H9 (cell line): ENCODE measurements at regions not wholly inside any gene's neighbourhood (a gene's known extent, or its start where the extent isn't known, plus 50 kb on each side); places are given as distances from the start of the nearest gene placed in this dataset.

Source experiments
- DNase-seq: peaks from one replicate; pipeline ENCODE4 v3.0.0-alpha.2; 2017
- H2AFZ ChIP-seq: one replicate; pipeline ENCODE4 v1.6.1; 2013; ENCODE audit warnings: mild to moderate bottlenecking, low read length, control low read depth, moderate library complexity
- H2AK5ac ChIP-seq: 2 replicates; pipeline ENCODE4 v1.6.1; 2013; ENCODE audit warnings: low read length, control low read depth, mixed read lengths; ENCODE audit not compliant: insufficient read length
- H2BK120ac ChIP-seq: one replicate; pipeline ENCODE4 v1.6.1; 2013; ENCODE audit warnings: low read depth, mild to moderate bottlenecking, low read length, control low read depth, inconsistent platforms; ENCODE audit not compliant: poor library complexity, severe bottlenecking
- H2BK12ac ChIP-seq: 2 replicates; pipeline ENCODE4 v1.6.1; 2013; ENCODE audit warnings: low read length, control low read depth, mixed read lengths, low read depth; ENCODE audit not compliant: insufficient read length
- H2BK15ac ChIP-seq: 2 replicates; pipeline ENCODE4 v1.6.1; 2013; ENCODE audit warnings: low read depth, low read length, control low read depth
- H2BK20ac ChIP-seq: one replicate; pipeline ENCODE4 v1.6.1; 2013; ENCODE audit warnings: low read depth, mild to moderate bottlenecking, low read length, control low read depth, inconsistent platforms; ENCODE audit not compliant: poor library complexity, severe bottlenecking
- H2BK5ac ChIP-seq: 2 replicates; pipeline ENCODE4 v1.6.1; 2013; ENCODE audit warnings: low read length, control low read depth, mixed read lengths; ENCODE audit not compliant: insufficient read length
- H3K14ac ChIP-seq: 2 replicates; pipeline ENCODE4 v1.6.1; 2013; ENCODE audit warnings: low read length, control low read depth; ENCODE audit not compliant: insufficient read depth
- H3K18ac ChIP-seq: 2 replicates; pipeline ENCODE4 v1.6.1; 2013; ENCODE audit warnings: low read depth, mild to moderate bottlenecking, mixed read lengths, low read length, control low read depth; ENCODE audit not compliant: insufficient read length
- H3K23ac ChIP-seq: 2 replicates; pipeline ENCODE4 v1.6.1; 2013; ENCODE audit warnings: low read length, control low read depth, mixed read lengths, low read depth; ENCODE audit not compliant: insufficient read length
- H3K23me2 ChIP-seq: 2 replicates; pipeline ENCODE4 v1.6.1; 2013; ENCODE audit warnings: low read depth, mild to moderate bottlenecking, mixed read lengths, low read length, control low read depth; ENCODE audit not compliant: insufficient read length, poor library complexity, severe bottlenecking
- H3K27ac ChIP-seq: 2 replicates; pipeline ENCODE4 v1.5.1; 2013; ENCODE audit warnings: low read length, control low read depth, mixed read lengths, low read depth; ENCODE audit not compliant: insufficient read length
- H3K27me3 ChIP-seq: 2 replicates; pipeline ENCODE4 v1.6.1; 2013; ENCODE audit warnings: low read length, control low read depth, inconsistent platforms; ENCODE audit not compliant: insufficient read depth
- H3K4ac ChIP-seq: 2 replicates; pipeline ENCODE4 v1.6.1; 2013; ENCODE audit warnings: low read depth, mild to moderate bottlenecking, control low read depth, inconsistent platforms, low read length, moderate library complexity
- H3K4me1 ChIP-seq: 2 replicates; pipeline ENCODE4 v1.6.1; 2013; ENCODE audit warnings: low read length, control low read depth, inconsistent platforms; ENCODE audit not compliant: insufficient read depth
- H3K4me2 ChIP-seq: 2 replicates; pipeline ENCODE4 v1.6.1; 2013; ENCODE audit warnings: low read length, control low read depth, mixed read lengths; ENCODE audit not compliant: insufficient read length, insufficient read depth
- H3K56ac ChIP-seq: 2 replicates; pipeline ENCODE4 v1.6.1; 2013; ENCODE audit warnings: low read depth, mild to moderate bottlenecking, mixed read lengths, low read length, control low read depth; ENCODE audit not compliant: insufficient read length
- H3K79me1 ChIP-seq: 2 replicates; pipeline ENCODE4 v1.6.1; 2013; ENCODE audit warnings: low read depth, mild to moderate bottlenecking, moderate library complexity, low read length, control low read depth, inconsistent platforms; ENCODE audit not compliant: insufficient read depth, poor library complexity, severe bottlenecking
- H3K79me2 ChIP-seq: 2 replicates; pipeline ENCODE4 v1.6.1; 2013; ENCODE audit warnings: low read length, control low read depth, inconsistent platforms; ENCODE audit not compliant: insufficient read depth
- H3K9ac ChIP-seq: 2 replicates; pipeline ENCODE4 v1.6.1; 2013; ENCODE audit warnings: low read length, control low read depth, mixed read lengths; ENCODE audit not compliant: insufficient read length; ENCODE audit errors: extremely low read depth
- H3K9me3 ChIP-seq: one replicate; pipeline ENCODE4 v1.6.1; 2013; ENCODE audit warnings: low read depth, low read length, inconsistent platforms; ENCODE audit not compliant: control insufficient read depth
- H3T11ph ChIP-seq: one replicate; pipeline ENCODE4 v1.6.1; 2013; ENCODE audit warnings: mild to moderate bottlenecking, low read length, control low read depth, inconsistent platforms
- H4K20me1 ChIP-seq: one replicate; pipeline ENCODE4 v1.6.1; 2013; ENCODE audit not compliant: control insufficient read depth, insufficient read length, insufficient read depth
- H4K5ac ChIP-seq: 2 replicates; pipeline ENCODE4 v1.6.1; 2013; ENCODE audit warnings: low read depth, mild to moderate bottlenecking, mixed read lengths, low read length, control low read depth; ENCODE audit not compliant: insufficient read length
- H4K8ac ChIP-seq: replicated peaks from 2 replicates; pipeline ENCODE4 v1.6.1; 2013; ENCODE audit warnings: low read length, control low read depth, mixed read lengths, low read depth; ENCODE audit not compliant: insufficient read length
- H4K91ac ChIP-seq: 2 replicates; pipeline ENCODE4 v1.6.1; 2013; ENCODE audit warnings: low read depth, mild to moderate bottlenecking, moderate library complexity, mixed read lengths, low read length, control low read depth; ENCODE audit not compliant: insufficient read length
- H3K27ac Mint-ChIP-seq, 3 experiments: 2 replicates in 2 of 3; 3 replicates in 1 of 3; pipeline ENCODE4 v1.8.0; 2020 to 2021; ENCODE audit warnings: mixed read lengths in 3 of 3, mild to moderate bottlenecking in 1 of 3, moderate library complexity in 1 of 3
- H3K27me3 Mint-ChIP-seq: 2 replicates; pipeline ENCODE4 v1.8.0; 2021; ENCODE audit warnings: low read depth, mild to moderate bottlenecking, moderate library complexity, mixed read lengths
- H3K36me3 Mint-ChIP-seq, 3 experiments: 2 replicates in 2 of 3; 3 replicates in 1 of 3; pipeline ENCODE4 v1.8.0; 2020 to 2021; ENCODE audit warnings: low read depth in 3 of 3, mixed read lengths in 3 of 3; ENCODE audit not compliant: insufficient read depth in 1 of 3
- H3K4me1 Mint-ChIP-seq, 2 experiments: 2 replicates each; pipeline ENCODE4 v1.8.0; 2020; ENCODE audit warnings: mixed read lengths in 2 of 2
- H3K4me3 Mint-ChIP-seq, 2 experiments: 2 replicates in 1 of 2; 3 replicates in 1 of 2; pipeline ENCODE4 v1.8.0; 2020 to 2021; ENCODE audit warnings: mild to moderate bottlenecking in 2 of 2, mixed read lengths in 2 of 2, moderate library complexity in 1 of 2
- H3K9me3 Mint-ChIP-seq, 2 experiments: 2 replicates in 1 of 2; 3 replicates in 1 of 2; pipeline ENCODE4 v1.8.0; 2020; ENCODE audit warnings: mild to moderate bottlenecking in 2 of 2, mixed read lengths in 2 of 2, moderate library complexity in 1 of 2
- CTCF ChIP-seq: fragments of 200-600 bp; sonication (generic); conservative IDR thresholded peaks from 3 replicates; pipeline ENCODE4 v1.8.0; 2021; ENCODE audit warnings: antibody characterized with exemption, mild to moderate bottlenecking
- WGBS: extraction: QIAGEN DNeasy Blood & Tissue Kit; methylation state at CpG from one replicate; pipeline ENCODE4 v1.1.7; 2013; ENCODE audit warnings: missing lambda C conversion rate, low lambda C conversion rate, mixed read lengths; ENCODE audit not compliant: insufficient read length; ENCODE audit errors: extremely low coverage; 5-methylcytosine and 5-hydroxymethylcytosine counted together

- DNase-seq: no peak
- Histone ChIP-seq H3K18ac (no peak overlapping the region), H2AFZ (peak overlapping the region; percentile 44), H4K8ac (no peak overlapping the region), H3K23me2 (no peaks in the 10 kb centered on the region), H3K27me3 (no peaks in the 10 kb centered on the region), H3K4me1 (peaks cover 4% of the 10 kb centered on the region; the same call in 1 of the 2 replicates), H3K4ac (no peak overlapping the region), H2AK5ac (no peak overlapping the region), H3K79me2 (no peaks in the 10 kb centered on the region), H2BK12ac (no peak overlapping the region), H2BK5ac (no peak overlapping the region), H3K14ac (no peak overlapping the region), H2BK120ac (no peak overlapping the region), H4K5ac (no peak overlapping the region), H3K79me1 (no peaks in the 10 kb centered on the region), H3K9me3 (no peaks in the 10 kb centered on the region), H2BK20ac (no peak overlapping the region), H3K27ac (no peak overlapping the region), H4K91ac (no peak overlapping the region), H3K9ac (no peak overlapping the region), H3K56ac (no peak overlapping the region), H3K23ac (no peak overlapping the region), H4K20me1 (no peaks in the 10 kb centered on the region), H3K4me2 (no peak overlapping the region), H3T11ph (no peak overlapping the region), H2BK15ac (no peak overlapping the region)
- Mint-ChIP-seq H3K4me3 (no peak overlapping the region), H3K27me3 (no peaks in the 10 kb centered on the region; the same call in 1 of the 2 replicates), H3K4me1 (peaks cover 0 to 3% of the 10 kb centered on the region in 2 experiments; a peak in 1 of 4 replicates), H3K36me3 (peaks cover 0 to 1% (median 0%) of the 10 kb centered on the region in 3 experiments; a peak in 1 of 7 replicates), H3K9me3 (peaks cover 1 to 4% of the 10 kb centered on the region in 2 experiments; a peak in 4 of 5 replicates), H3K27ac (no peak overlapping the region)
- no CpG with 5 or more reads among the region's 2 CpGs for WGBS
- TF ChIP-seq CTCF: no peak
These were observed 359.0 kb downstream of the TSN start for GRCh38 chr2:122114421-122114820.
